ENCODE measurements at regions not wholly inside any gene's neighbourhood (a gene's known extent, or its start where the extent isn't known, plus 50 kb on each side); places are given as distances from the start of the nearest gene placed in this dataset.

DNA sequence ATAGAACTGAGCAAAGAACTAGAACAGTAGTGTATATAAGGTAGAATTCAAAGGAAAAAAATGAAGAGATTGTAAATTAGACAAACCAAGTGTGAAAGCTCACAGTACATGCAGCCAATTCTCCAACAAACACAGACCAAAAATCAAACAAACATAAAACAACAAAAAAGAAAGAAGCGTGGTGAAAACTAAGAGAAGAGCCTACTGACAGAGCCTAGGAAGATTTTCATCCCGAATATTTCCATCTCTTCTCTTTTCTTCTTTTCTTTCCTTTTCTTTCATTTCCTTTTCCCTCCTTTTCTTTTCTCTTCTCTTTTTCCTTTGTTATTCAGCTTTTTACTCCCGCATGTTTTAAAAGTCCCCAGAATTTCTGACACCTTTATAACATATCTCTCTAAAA is 1103.6 kb downstream of the CDH8 start:
- TF ChIP-seq TAF1 (IDR thresholded peaks at IDR 0.05; ENCODE audit: borderline replicate concordance, insufficient read depth, low read length) = no peak
- no peak for TF ChIP-seq POLR2AphosphoS5 (IDR thresholded peaks at IDR 0.05; ENCODE audit: low read depth, low read length)
- TF ChIP-seq SIN3A (IDR thresholded peaks at IDR 0.05; ENCODE audit: borderline replicate concordance, insufficient read depth, low read length) = no peak

Measured in PFSK-1 (cell line).